HG03097 (cell line): ENCODE measurements at regions not wholly inside any gene's neighbourhood (a gene's known extent, or its start where the extent isn't known, plus 50 kb on each side); places are given as distances from the start of the nearest gene placed in this dataset.

Source experiments
- ATAC-seq: cut with Tn5 transposase; IDR thresholded peaks from one replicate; pipeline ENCODE4 v1.9.1; 2021; ENCODE audit not compliant: unreplicated experiment, low FRiP score

GRCh38 chr5:96052374-96052773 is 90.7 kb upstream of the ELL2 start:
- ATAC-seq: no peak

GRCh38 chr5:96051401-96051830 is 89.8 kb upstream of the ELL2 start:
- no peak for ATAC-seq

GRCh38 chr5:96050273-96050880 is 88.7 kb upstream of the ELL2 start:
- no peak for ATAC-seq

- no peak for ATAC-seq
Measured at GRCh38 chr5:96049398-96050272, 88.0 kb upstream of the ELL2 start.

GRCh38 chr5:96048763-96049162 is 87.1 kb upstream of the ELL2 start:
- ATAC-seq: no peak

GRCh38 chr5:96045888-96046287 is 84.2 kb upstream of the ELL2 start:
- no peak for ATAC-seq

GRCh38 chr5:96043446-96043845 is 81.8 kb upstream of the ELL2 start:
- no peak for ATAC-seq

GRCh38 chr5:96037128-96037527 is 75.5 kb upstream of the ELL2 start:
- ATAC-seq: no peak

- no peak for ATAC-seq
Measured at GRCh38 chr5:96036301-96036700, 74.7 kb upstream of the ELL2 start.

- no peak for ATAC-seq
Measured at GRCh38 chr5:96035796-96036195, 74.1 kb upstream of the ELL2 start.

GRCh38 chr5:96033116-96033515 is 71.5 kb upstream of the ELL2 start:
- ATAC-seq: no peak

- no peak for ATAC-seq
Measured at GRCh38 chr5:96031811-96032261, 70.2 kb upstream of the ELL2 start.

GRCh38 chr5:96031180-96031579 is 69.5 kb upstream of the ELL2 start:
- ATAC-seq: no peak

- ATAC-seq: no peak
Measured at GRCh38 chr5:96026406-96027041, 64.9 kb upstream of the ELL2 start.

GRCh38 chr5:96024683-96025475 is 63.2 kb upstream of the ELL2 start:
- no peak for ATAC-seq

- no peak for ATAC-seq
Measured at GRCh38 chr5:96023518-96023917, 61.9 kb upstream of the ELL2 start.

- ATAC-seq: no peak
Measured at GRCh38 chr5:96022971-96023370, 61.3 kb upstream of the ELL2 start.

GRCh38 chr5:96017951-96018350 is 56.3 kb upstream of the ELL2 start:
- no peak for ATAC-seq

- no peak for ATAC-seq
Measured at GRCh38 chr5:96016216-96016615, 54.6 kb upstream of the ELL2 start.

- ATAC-seq: no peak
Measured at GRCh38 chr5:96015709-96016108, 54.1 kb upstream of the ELL2 start.

GRCh38 chr5:96014395-96014794 is 52.7 kb upstream of the ELL2 start:
- ATAC-seq: no peak
